ENCODE measurements at regions not wholly inside any gene's neighbourhood (a gene's known extent, or its start where the extent isn't known, plus 50 kb on each side); places are given as distances from the start of the nearest gene placed in this dataset.

DNA sequence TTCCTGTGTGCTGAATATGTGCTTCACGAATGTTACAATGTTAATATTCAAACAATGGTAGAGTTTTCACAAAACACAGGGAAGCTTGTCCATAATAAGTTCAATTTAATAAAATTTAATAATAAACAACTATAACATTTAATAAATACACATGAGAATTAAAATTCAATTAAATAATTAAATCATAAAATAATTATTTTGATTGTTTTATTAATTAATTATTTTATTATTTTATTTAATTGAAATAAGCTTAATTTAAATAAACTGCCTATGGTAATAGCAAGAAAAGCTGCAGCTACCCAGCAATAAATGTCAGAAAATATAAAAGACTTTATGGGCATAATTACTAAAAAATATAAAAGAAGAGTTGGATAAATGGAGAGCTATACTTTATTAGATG lies 149.0 kb upstream of the NFIB start:
- no peak overlapping the region for H3K4me3 ChIP-seq (ENCODE audit: low read depth, low read length)
- DNase-seq = no peak
- H3K9me3 ChIP-seq (ENCODE audit: severe bottlenecking) = no peaks in the 10 kb centered on the region
- TF ChIP-seq, protein P1, sequence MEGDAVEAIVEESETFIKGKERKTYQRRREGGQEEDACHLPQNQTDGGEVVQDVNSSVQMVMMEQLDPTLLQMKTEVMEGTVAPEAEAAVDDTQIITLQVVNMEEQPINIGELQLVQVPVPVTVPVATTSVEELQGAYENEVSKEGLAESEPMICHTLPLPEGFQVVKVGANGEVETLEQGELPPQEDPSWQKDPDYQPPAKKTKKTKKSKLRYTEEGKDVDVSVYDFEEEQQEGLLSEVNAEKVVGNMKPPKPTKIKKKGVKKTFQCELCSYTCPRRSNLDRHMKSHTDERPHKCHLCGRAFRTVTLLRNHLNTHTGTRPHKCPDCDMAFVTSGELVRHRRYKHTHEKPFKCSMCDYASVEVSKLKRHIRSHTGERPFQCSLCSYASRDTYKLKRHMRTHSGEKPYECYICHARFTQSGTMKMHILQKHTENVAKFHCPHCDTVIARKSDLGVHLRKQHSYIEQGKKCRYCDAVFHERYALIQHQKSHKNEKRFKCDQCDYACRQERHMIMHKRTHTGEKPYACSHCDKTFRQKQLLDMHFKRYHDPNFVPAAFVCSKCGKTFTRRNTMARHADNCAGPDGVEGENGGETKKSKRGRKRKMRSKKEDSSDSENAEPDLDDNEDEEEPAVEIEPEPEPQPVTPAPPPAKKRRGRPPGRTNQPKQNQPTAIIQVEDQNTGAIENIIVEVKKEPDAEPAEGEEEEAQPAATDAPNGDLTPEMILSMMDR (IDR thresholded peaks at IDR 0.05; ENCODE audit: low read depth, low read length) = no peak
- H3K36me3 ChIP-seq = no peaks in the 10 kb centered on the region
- no peak overlapping the region for H3K27ac ChIP-seq
- H3K27me3 ChIP-seq (ENCODE audit: insufficient read depth, low read depth, severe bottlenecking) = no peaks in the 10 kb centered on the region

DNA sequence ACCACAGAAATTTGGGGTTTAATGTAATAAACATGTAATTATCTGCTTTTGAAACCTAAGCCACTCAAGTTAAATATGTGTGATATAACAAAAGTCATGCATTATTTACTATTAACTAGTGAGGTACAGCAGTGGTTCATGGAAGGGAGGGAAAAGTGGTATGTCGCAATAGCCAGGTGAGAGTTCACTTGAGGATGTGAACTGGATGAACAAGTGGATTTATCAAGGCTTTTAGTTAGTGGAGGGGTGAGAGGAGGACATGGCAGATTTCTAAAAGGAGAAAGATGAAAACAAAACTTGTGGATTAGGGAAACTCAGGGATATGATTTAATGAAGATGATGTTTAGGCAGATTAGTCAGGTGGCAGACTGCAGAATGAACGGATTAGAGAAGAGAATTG lies 141.3 kb upstream of the NFIB start:
- Histone ChIP-seq H3K27me3 (ENCODE audit: insufficient read depth, low read depth, severe bottlenecking) (no peaks in the 10 kb centered on the region), H3K9me3 (ENCODE audit: severe bottlenecking) (no peaks in the 10 kb centered on the region), H3K27ac (no peak overlapping the region), H3K36me3 (no peaks in the 10 kb centered on the region), H3K4me3 (ENCODE audit: low read depth, low read length) (no peak overlapping the region)
- TF ChIP-seq, protein P1 (IDR thresholded peaks at IDR 0.05; ENCODE audit: low read depth, low read length) = no peak
- peak; percentile 51 for DNase-seq

DNA sequence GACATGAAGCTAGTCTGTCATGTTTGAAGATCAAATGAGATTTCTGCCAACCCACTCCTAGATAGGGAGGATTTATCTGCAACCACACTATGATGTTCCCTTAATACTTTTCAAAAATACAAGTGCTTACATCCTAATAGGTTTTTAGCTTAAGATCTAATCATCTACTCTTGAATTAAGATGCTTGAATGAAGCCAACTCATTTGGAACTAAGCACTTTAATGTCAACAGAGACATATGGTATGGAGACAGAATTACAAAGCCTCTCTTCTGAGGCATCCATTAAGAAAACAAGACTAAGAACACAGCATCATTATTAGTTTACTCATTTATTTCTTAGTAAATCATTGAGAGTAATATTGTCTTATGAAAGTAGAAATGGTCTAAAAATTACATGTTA lies 139.3 kb upstream of the NFIB start:
- no peaks in the 10 kb centered on the region for H3K36me3 ChIP-seq
- TF ChIP-seq, protein P1 (IDR thresholded peaks at IDR 0.05; ENCODE audit: low read depth, low read length) = no peak
- H3K27ac ChIP-seq = peak overlapping the region; percentile 20
- H3K9me3 ChIP-seq (ENCODE audit: severe bottlenecking) = no peaks in the 10 kb centered on the region
- no peak overlapping the region for H3K4me3 ChIP-seq (ENCODE audit: low read depth, low read length)
- no peak for DNase-seq
- no peaks in the 10 kb centered on the region for H3K27me3 ChIP-seq (ENCODE audit: insufficient read depth, low read depth, severe bottlenecking)

DNA sequence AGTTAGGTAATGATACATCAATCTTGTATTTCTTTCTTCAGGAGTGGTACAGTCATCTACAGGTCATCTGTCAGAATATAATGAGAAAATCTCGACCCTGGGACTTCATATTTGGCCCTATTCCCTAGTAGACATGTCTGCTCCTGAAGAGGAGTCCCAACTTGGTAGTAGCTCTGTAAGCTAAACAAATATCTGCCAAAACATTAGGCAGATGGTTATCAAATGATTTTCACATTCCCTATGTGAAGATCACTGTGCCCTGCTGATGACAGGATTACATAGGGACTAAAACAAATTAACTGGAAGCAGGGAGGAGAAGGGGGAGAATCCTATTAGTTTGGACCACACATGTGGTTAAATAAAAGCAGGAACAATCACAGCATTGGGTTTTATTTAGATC lies 138.6 kb upstream of the NFIB start:
- no peaks in the 10 kb centered on the region for H3K36me3 ChIP-seq
- H3K4me3 ChIP-seq (ENCODE audit: low read depth, low read length) = no peak overlapping the region
- H3K27me3 ChIP-seq (ENCODE audit: insufficient read depth, low read depth, severe bottlenecking) = no peaks in the 10 kb centered on the region
- no peaks in the 10 kb centered on the region for H3K9me3 ChIP-seq (ENCODE audit: severe bottlenecking)
- no peak for DNase-seq
- TF ChIP-seq, protein P1 (IDR thresholded peaks at IDR 0.05; ENCODE audit: low read depth, low read length) = no peak
- H3K27ac ChIP-seq = peak overlapping the region; percentile 41

DNA sequence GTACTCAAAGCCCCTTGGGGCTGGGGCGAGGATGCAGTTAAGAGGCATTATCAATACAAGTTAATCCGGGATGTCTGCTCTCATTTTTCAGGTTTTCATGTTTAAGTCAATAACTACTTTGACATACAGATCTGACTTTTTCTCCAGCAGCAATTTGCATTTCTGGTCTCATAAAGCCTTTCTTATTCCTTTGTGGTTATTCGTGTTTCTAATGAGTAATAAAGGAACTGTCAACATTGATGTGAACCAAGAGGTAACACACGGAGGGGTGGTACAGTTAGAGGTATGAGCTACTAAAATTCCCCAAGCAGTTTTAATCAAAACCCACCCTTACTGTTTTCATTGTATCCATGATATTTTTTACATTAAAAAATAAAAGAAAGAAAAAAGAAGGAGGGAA lies 138.0 kb upstream of the NFIB start:
- Histone ChIP-seq H3K9me3 (ENCODE audit: severe bottlenecking) (no peaks in the 10 kb centered on the region), H3K36me3 (no peaks in the 10 kb centered on the region), H3K4me3 (ENCODE audit: low read depth, low read length) (no peak overlapping the region; the same call in 1 of the 2 replicates), H3K27me3 (ENCODE audit: insufficient read depth, low read depth, severe bottlenecking) (no peaks in the 10 kb centered on the region), H3K27ac (no peak overlapping the region)
- TF ChIP-seq, protein P1 (IDR thresholded peaks at IDR 0.05; ENCODE audit: low read depth, low read length) = no peak
- DNase-seq = no peak

DNA sequence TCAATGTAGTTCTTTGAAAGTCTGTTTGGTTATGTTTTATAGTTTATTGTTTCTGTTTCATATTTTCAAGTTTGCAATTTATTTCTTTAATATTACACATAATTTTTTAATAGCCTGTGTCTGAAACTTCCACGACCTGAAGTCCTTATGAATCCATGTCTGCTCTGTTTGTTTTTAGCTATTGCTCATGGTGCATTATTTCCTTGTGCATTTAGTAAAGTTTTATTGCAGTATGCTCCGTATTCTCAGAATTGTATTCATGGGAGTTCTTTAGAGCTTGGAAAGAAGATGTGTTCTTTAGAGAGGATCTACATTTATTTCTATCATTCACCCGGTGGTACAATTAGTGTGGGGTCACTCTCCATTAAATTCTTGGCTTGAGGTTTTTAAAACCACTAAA lies 133.2 kb upstream of the NFIB start:
- Histone ChIP-seq H3K27me3 (ENCODE audit: insufficient read depth, low read depth, severe bottlenecking) (no peaks in the 10 kb centered on the region), H3K27ac (no peak overlapping the region), H3K36me3 (no peaks in the 10 kb centered on the region), H3K9me3 (ENCODE audit: severe bottlenecking) (no peaks in the 10 kb centered on the region), H3K4me3 (ENCODE audit: low read depth, low read length) (no peak overlapping the region)
- DNase-seq = no peak
- TF ChIP-seq, protein P1 (IDR thresholded peaks at IDR 0.05; ENCODE audit: low read depth, low read length) = no peak
